Colonic mucosa (tissue), 4 donors: ENCODE measurements at regions not wholly inside any gene's neighbourhood (a gene's known extent, or its start where the extent isn't known, plus 50 kb on each side); places are given as distances from the start of the nearest gene placed in this dataset.

Experiments
- DNase-seq: peaks from one replicate; pipeline ENCODE4 v3.0.0-alpha.2; 2020
- H3K27ac ChIP-seq: fragments of 200-600 bp; one replicate; pipeline ENCODE4 v1.8.0; 2021
- H3K27me3 ChIP-seq: fragments of 200-600 bp; one replicate; pipeline ENCODE4 v1.8.0; 2021
- H3K36me3 ChIP-seq: fragments of 200-600 bp; one replicate; pipeline ENCODE4 v1.8.0; 2021
- H3K4me1 ChIP-seq: fragments of 200-600 bp; one replicate; pipeline ENCODE4 v1.8.0; 2021; ENCODE audit warnings: mild to moderate bottlenecking
- H3K4me3 ChIP-seq: fragments of 200-600 bp; one replicate; pipeline ENCODE4 v1.8.0; 2021
- H3K9ac ChIP-seq, 2 donors: one replicate each; pipeline ENCODE4 v1.7.0; 2013; ENCODE audit warnings: control low read depth in 2 of 2, low read depth in 2 of 2, low read length in 2 of 2
- H3K9me3 ChIP-seq: fragments of 200-600 bp; one replicate; pipeline ENCODE4 v1.8.0; 2021
- intact Hi-C: fragments of 100-400 bp; cut with DNase I; formaldehyde crosslinking; loops from one replicate; pipeline ENCODE4 v1.14.1; 2022
- TF ChIP-seq, protein P1 (sequence below): fragments of 200-600 bp; IDR thresholded peaks from one replicate; pipeline ENCODE4 v1.8.0; 2022; ENCODE audit warnings: antibody characterized with exemption, mild to moderate bottlenecking
- donor health status: healthy.
- donor health status: DM: no; HTN: no; CAD: no.
- donor health status: DM: no; HTN: no; CAD: no.

DNA sequence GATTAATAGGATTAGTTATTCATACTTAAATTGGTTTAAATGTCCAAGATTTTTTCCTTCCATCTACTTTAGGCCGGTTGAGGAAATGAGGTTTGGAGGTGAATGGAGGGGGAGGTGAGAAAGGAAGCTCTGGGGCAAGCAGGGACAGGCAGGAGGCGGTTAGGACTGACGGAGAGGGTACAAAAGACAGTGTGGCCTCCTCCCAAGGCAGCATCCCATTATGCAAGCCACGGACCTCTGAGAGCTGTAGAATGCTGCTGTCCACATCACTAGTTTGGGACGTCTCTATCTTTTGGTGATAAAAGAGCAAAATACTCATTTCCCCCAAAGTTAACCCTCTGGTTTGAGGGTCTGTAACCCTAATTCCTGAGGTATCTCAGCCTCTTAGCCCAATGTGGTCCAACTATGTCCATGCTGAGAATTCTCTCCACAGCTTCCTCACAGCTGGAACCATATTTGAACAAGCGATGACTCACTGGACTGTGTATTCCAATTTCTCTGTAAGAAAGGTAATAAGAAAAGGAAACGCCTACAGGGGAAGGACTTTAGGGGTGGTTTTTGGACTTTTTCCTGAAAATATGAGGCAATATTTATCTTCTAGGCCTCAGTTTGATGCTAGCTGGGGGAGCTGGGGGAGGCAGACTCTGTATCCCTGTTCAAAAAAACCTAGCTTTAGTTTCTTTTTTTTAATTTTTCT, 172.2 kb downstream of the TFAP2B start:
- no peaks in the 10 kb centered on the region for H3K36me3 ChIP-seq
- H3K27me3 ChIP-seq: no peaks in the 10 kb centered on the region
- no peak overlapping the region for H3K27ac ChIP-seq
- no peak overlapping the region for H3K4me3 ChIP-seq
- no peak overlapping the region for H3K9ac ChIP-seq
- no peak for DNase-seq
- TF ChIP-seq, protein P1, sequence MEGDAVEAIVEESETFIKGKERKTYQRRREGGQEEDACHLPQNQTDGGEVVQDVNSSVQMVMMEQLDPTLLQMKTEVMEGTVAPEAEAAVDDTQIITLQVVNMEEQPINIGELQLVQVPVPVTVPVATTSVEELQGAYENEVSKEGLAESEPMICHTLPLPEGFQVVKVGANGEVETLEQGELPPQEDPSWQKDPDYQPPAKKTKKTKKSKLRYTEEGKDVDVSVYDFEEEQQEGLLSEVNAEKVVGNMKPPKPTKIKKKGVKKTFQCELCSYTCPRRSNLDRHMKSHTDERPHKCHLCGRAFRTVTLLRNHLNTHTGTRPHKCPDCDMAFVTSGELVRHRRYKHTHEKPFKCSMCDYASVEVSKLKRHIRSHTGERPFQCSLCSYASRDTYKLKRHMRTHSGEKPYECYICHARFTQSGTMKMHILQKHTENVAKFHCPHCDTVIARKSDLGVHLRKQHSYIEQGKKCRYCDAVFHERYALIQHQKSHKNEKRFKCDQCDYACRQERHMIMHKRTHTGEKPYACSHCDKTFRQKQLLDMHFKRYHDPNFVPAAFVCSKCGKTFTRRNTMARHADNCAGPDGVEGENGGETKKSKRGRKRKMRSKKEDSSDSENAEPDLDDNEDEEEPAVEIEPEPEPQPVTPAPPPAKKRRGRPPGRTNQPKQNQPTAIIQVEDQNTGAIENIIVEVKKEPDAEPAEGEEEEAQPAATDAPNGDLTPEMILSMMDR: no peak
- no peaks in the 10 kb centered on the region for H3K9me3 ChIP-seq
- no peaks in the 10 kb centered on the region for H3K4me1 ChIP-seq
- intact Hi-C loops: no loop called here

DNA sequence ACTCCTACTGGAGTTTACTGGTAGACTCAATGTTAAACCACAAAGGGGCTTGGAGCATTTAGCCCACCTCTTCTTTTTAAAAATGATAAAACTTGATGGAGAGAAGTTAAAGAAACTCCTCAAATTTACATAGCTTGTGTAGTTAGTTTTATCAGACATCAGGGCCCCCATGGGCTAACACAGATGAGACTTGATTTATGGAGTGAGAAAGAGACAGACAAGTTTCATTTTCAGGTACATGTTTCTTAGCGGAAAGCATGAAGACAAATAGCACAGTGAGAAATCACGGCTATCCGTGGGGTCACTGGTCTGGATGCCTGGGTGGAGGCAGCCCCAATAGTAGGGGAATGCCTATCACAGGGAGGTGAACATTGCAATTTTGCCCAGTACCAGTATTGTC, 173.6 kb downstream of the TFAP2B start:
- Histone ChIP-seq H3K9ac (no peak overlapping the region), H3K4me3 (no peak overlapping the region), H3K4me1 (no peaks in the 10 kb centered on the region), H3K27ac (no peak overlapping the region), H3K27me3 (no peaks in the 10 kb centered on the region), H3K9me3 (no peaks in the 10 kb centered on the region), H3K36me3 (no peaks in the 10 kb centered on the region)
- DNase-seq: no peak
- TF ChIP-seq, protein P1: no peak
- intact Hi-C loops: no loop called here

DNA sequence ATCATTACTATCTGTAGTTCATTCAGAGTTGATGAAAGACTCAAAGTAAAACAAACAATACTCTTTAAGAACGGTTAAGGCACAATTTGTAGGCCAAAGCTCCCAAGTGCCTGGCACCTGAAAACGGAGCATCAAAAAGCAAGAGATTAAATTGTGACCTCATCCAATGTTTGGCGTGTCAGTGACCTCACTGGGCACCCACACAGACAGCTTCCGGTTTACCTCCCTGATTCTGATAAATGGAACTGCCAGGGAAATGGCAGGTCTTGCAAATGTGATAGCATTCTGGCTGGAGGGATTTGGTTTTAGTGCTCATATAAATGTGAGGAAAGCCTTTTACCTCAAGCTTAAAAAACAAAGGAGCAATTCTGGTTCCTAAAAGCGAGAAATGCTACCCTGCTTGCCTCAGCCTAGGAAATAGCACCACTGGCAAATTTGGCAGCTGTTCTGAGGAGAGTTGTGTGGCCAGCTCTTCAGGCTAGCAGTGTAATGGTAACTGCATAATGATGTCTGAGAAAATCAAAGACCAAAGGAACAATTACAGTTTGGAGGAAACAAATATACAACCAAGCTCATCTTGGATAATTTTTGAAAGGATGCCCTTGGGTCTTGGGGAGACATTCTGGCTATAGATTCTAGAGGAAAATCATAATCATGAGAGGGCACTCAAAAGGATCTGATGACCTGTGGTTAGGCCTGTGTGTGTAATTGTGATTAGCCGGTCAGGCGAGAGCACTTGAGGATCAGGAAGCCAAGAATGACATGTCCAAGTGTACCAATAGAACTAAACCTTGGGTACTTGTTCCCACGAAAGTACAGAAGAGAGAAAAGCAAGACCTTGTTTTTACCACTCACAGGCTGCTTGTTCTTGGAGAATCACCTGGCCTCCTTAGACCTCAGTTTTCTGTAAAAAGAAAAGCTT, 174.3 kb downstream of the TFAP2B start:
- Histone ChIP-seq H3K9ac (no peak overlapping the region), H3K4me1 (no peaks in the 10 kb centered on the region), H3K27ac (no peak overlapping the region), H3K36me3 (no peaks in the 10 kb centered on the region), H3K4me3 (no peak overlapping the region), H3K27me3 (no peaks in the 10 kb centered on the region), H3K9me3 (no peaks in the 10 kb centered on the region)
- intact Hi-C loops: no loop called here
- DNase-seq: no peak
- TF ChIP-seq, protein P1: no peak

DNA sequence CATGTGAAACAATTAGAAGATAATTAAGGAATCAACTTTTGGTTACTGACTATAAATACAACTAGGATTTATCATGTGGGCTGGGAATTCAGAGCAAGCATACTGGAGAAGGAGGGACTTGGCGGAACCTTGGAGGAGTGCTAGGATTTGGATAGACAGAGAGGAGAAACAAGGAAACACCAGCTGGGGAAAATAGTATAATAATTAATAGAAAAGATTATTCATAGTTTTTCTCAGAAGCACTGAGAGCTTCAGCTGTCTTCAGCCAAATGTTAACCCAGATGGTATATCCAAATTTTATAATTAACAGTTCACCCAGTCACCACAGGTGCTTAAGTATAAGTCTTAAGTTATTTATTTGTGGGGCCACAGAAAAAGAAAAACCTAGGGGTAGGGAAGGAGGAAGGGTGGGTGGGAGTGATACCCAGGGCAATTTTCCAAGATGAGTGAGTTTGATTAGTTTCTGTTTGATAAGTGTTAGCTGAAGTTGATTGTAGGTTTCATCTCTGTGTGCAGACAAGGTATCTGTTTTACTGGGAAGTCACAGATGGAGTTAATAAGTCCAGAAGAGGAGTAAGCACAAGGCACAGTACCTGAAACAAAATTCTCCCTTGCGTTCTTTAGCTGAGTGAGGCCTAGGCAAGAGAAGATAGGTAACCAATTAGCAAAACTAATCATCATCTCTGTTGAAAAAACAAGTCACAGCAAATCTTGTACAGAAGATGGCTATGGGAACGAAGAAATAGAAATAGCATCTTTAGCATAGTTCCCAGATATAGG, 175.5 kb downstream of the TFAP2B start:
- Histone ChIP-seq H3K27me3 (no peaks in the 10 kb centered on the region), H3K4me1 (no peaks in the 10 kb centered on the region), H3K27ac (no peak overlapping the region), H3K9me3 (no peaks in the 10 kb centered on the region), H3K36me3 (no peaks in the 10 kb centered on the region), H3K9ac (no peak overlapping the region), H3K4me3 (no peak overlapping the region)
- TF ChIP-seq, protein P1: no peak
- intact Hi-C loops: no loop called here
- DNase-seq: no peak

DNA sequence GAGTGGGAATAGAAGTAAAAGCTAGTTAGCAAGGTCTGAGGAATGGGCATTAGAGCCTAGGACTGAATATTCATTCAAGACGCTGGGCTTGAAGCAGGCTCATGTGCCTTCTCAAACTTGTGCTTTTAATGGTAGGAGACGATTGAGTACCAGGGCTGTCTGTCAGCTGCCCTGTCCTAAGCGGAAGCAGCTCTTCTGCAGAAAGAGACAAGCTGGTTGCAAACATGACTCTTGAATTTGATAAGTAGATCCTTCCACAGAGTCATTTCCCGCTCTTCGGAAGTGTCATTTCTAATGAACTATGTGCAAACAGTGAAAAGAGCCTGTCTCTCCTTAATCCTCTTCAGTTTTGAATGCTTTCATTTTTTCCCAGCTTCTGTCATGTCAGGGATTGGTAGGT, 176.4 kb downstream of the TFAP2B start:
- H3K9ac ChIP-seq: no peak overlapping the region
- intact Hi-C loops: no loop called here
- no peaks in the 10 kb centered on the region for H3K27me3 ChIP-seq
- no peak overlapping the region for H3K4me3 ChIP-seq
- no peaks in the 10 kb centered on the region for H3K36me3 ChIP-seq
- H3K9me3 ChIP-seq: no peaks in the 10 kb centered on the region
- H3K27ac ChIP-seq: no peak overlapping the region
- TF ChIP-seq, protein P1: no peak
- H3K4me1 ChIP-seq: no peaks in the 10 kb centered on the region
- DNase-seq: no peak
